ENCODE measurements at regions not wholly inside any gene's neighbourhood (a gene's known extent, or its start where the extent isn't known, plus 50 kb on each side); places are given as distances from the start of the nearest gene placed in this dataset.

GRCh38 chr9:7676609-7677156 is 122.9 kb downstream of the DMAC1 start:
- TF ChIP-seq CTCF (IDR thresholded peaks at IDR 0.05; ENCODE audit: insufficient read depth, low read length) (no peak), POLR2AphosphoS5 (IDR thresholded peaks at IDR 0.05; ENCODE audit: low read depth) (no peak), GABPA (IDR thresholded peaks at IDR 0.05; ENCODE audit: low read depth) (no peak), REST (IDR thresholded peaks at IDR 0.05; ENCODE audit: insufficient replicate concordance, low read depth) (no peak), SPI1 (IDR thresholded peaks at IDR 0.05; ENCODE audit: borderline replicate concordance, low read depth) (no peak)
- DNase-seq (ENCODE audit: low read depth in 1 of 2, low spot score in 1 of 2): no peak
- H3K27ac ChIP-seq (replicated peaks): no peak overlapping the region

GRCh38 chr9:7671847-7672246 is 127.7 kb downstream of the DMAC1 start:
- Histone ChIP-seq H3K27ac (replicated peaks) (no peak overlapping the region), H3K4me3 (replicated peaks; ENCODE audit: insufficient read depth, low read length) (no peak overlapping the region), H3K27me3 (ENCODE audit: insufficient read depth, poor library complexity, severe bottlenecking) (no peaks in the 10 kb centered on the region)
- TF ChIP-seq SPI1 (IDR thresholded peaks at IDR 0.05; ENCODE audit: borderline replicate concordance, low read depth) (no peak), GABPA (IDR thresholded peaks at IDR 0.05; ENCODE audit: low read depth) (no peak), REST (IDR thresholded peaks at IDR 0.05; ENCODE audit: insufficient replicate concordance, low read depth) (no peak), POLR2AphosphoS5 (IDR thresholded peaks at IDR 0.05; ENCODE audit: low read depth) (no peak), CTCF (IDR thresholded peaks at IDR 0.05; ENCODE audit: insufficient read depth, low read length) (no peak)
- peak in 1 of 2 experiments; percentile 18 for DNase-seq (ENCODE audit: low read depth in 1 of 2, low spot score in 1 of 2)

More at GRCh38 chr9:7676609-7677156, 122.9 kb downstream of the DMAC1 start:
- H3K4me3 ChIP-seq (replicated peaks; ENCODE audit: insufficient read depth, low read length): no peak overlapping the region
- H3K27me3 ChIP-seq (ENCODE audit: insufficient read depth, poor library complexity, severe bottlenecking): no peaks in the 10 kb centered on the region

GRCh38 chr9:7668541-7668940 is 131.0 kb downstream of the DMAC1 start:
- TF ChIP-seq SPI1 (IDR thresholded peaks at IDR 0.05; ENCODE audit: borderline replicate concordance, low read depth) (no peak), GABPA (IDR thresholded peaks at IDR 0.05; ENCODE audit: low read depth) (no peak), REST (IDR thresholded peaks at IDR 0.05; ENCODE audit: insufficient replicate concordance, low read depth) (no peak), CTCF (IDR thresholded peaks at IDR 0.05; ENCODE audit: insufficient read depth, low read length) (no peak), POLR2AphosphoS5 (IDR thresholded peaks at IDR 0.05; ENCODE audit: low read depth) (no peak)
- DNase-seq (ENCODE audit: low read depth in 1 of 2, low spot score in 1 of 2): no peak
- Histone ChIP-seq H3K4me3 (replicated peaks; ENCODE audit: insufficient read depth, low read length) (no peak overlapping the region), H3K27ac (replicated peaks) (no peak overlapping the region), H3K27me3 (ENCODE audit: insufficient read depth, poor library complexity, severe bottlenecking) (no peaks in the 10 kb centered on the region)

Data from HL-60 (cell line).